GM10248 (cell line): ENCODE measurements at regions not wholly inside any gene's neighbourhood (a gene's known extent, or its start where the extent isn't known, plus 50 kb on each side); places are given as distances from the start of the nearest gene placed in this dataset.

Source experiments
- CTCF ChIA-PET: fragments of 300-600 bp; sonication (Branson Sonifier 250); formaldehyde crosslinking; extraction: SDS; loops from one replicate; lab custom pipeline; 2021; ENCODE audit warnings: antibody characterized with exemption; lab: Yijun Ruan, JAX
- POLR2A ChIA-PET: fragments of 350-650 bp; sonication (Branson Sonifier 250); formaldehyde crosslinking; extraction: SDS; loops from one replicate; lab custom pipeline; 2020; ENCODE audit warnings: antibody characterized with exemption; lab: Yijun Ruan, JAX
- DNase-seq: peaks from one replicate; pipeline ENCODE4 v3.0.0; 2012; ENCODE audit errors: extremely low spot score
- TF ChIP-seq, protein P1 (sequence below): IDR thresholded peaks from 2 replicates; pipeline ENCODE4 v1.5.1; 2012; ENCODE audit warnings: mild to moderate bottlenecking, low read depth; ENCODE audit errors: extremely low read depth, missing control alignments, control extremely low read depth

DNA sequence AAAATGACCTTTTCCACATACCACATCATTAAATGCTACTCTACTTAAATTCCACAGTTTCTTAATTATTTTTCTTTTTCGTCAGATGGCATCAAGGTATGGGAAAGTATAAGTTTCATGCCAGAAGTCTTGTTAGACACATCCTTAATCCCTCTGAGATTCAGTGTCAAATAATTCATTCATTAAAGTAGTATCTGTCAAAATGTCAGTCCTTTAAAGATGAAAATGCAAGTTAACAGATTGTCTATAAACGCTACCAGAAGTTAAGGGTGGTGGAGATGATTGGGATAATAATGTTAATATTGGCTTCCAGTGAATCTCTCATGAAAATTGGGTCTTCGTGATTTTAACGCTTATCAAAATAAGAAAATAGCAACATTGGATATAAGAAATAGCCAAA is 504.2 kb upstream of the LINC00305 start:
- no peak for DNase-seq
- TF ChIP-seq, protein P1, sequence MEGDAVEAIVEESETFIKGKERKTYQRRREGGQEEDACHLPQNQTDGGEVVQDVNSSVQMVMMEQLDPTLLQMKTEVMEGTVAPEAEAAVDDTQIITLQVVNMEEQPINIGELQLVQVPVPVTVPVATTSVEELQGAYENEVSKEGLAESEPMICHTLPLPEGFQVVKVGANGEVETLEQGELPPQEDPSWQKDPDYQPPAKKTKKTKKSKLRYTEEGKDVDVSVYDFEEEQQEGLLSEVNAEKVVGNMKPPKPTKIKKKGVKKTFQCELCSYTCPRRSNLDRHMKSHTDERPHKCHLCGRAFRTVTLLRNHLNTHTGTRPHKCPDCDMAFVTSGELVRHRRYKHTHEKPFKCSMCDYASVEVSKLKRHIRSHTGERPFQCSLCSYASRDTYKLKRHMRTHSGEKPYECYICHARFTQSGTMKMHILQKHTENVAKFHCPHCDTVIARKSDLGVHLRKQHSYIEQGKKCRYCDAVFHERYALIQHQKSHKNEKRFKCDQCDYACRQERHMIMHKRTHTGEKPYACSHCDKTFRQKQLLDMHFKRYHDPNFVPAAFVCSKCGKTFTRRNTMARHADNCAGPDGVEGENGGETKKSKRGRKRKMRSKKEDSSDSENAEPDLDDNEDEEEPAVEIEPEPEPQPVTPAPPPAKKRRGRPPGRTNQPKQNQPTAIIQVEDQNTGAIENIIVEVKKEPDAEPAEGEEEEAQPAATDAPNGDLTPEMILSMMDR = no peak
- ChIA-PET CTCF (no interaction called here), POLR2A (no interaction called here)

DNA sequence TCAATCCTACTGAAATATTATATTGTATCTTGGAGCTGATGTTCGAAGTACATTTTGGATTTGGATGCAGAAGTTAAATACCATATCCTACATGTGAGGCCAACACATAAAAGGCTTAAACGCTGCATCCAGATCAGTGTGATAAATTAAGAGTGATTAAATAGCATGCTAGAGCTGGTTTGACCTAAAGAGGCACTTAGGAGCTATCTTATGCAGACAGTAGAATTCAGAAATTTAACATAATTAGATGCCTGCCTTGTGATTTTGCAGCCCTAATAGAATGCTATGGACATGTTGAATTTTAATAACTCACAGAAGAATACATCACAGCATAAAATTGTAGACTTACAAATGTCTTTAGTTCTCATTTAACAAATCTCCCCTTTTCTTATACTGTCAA is 501.2 kb upstream of the LINC00305 start:
- ChIA-PET CTCF (interaction anchor here (1.2 to 1.3 kb wide), 2 partner anchors 10 to 12 kb away, joined by 3 to 4 read pairs; no protein-coding TSS in a partner anchor), POLR2A (no interaction called here)
- no peak for DNase-seq
- TF ChIP-seq, protein P1 = no peak

DNA sequence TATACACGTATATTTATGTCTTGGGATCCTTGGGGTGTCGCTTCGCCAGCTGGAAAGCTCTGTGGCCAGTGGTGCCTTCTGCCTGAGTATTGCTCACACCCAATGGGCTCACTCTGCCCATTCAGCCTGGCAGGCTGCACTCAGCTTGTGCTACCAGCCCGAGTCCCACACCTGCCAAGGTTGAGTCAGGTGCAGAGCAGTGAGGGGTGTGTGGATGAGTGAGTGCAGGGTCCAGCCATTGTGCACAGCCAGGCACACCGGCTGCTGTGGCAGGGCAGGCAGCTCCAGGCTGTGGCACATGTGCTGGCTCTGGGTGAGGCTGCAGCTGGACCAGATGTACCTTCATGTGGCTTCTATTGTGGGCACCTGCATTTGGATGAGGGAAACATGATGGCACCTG is 496.9 kb upstream of the LINC00305 start:
- TF ChIP-seq, protein P1 = no peak
- ChIA-PET POLR2A (no interaction called here), CTCF (interaction anchor here (0.7 kb wide), 1 partner anchor 16 kb away, joined by 3 read pairs; no protein-coding TSS in a partner anchor)
- DNase-seq = no peak

DNA sequence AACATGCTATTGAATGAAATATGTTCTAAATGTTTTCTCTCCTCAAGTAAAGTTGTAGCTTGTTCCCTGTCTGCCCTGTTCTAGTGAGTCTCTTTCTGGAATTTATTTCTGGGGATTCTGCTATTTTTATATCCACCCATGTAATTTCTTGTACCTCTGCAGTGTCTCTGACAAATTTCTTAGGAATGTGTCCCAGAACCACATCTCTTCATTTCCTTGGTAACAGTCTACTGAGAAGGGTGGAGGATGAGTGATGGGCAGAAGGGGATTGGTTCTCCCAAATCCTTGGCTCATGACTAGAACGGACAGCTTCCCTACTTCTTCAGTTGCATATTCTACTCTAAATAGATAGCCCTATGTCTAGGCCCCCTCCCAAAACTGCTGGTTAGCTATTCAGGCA is 490.6 kb upstream of the LINC00305 start:
- TF ChIP-seq, protein P1 = no peak
- DNase-seq = no peak
- POLR2A ChIA-PET = no interaction called here
- CTCF ChIA-PET = interaction anchor here (1.4 kb wide), 1 partner anchor 10 kb away, joined by 4 read pairs; no protein-coding TSS in a partner anchor

DNA sequence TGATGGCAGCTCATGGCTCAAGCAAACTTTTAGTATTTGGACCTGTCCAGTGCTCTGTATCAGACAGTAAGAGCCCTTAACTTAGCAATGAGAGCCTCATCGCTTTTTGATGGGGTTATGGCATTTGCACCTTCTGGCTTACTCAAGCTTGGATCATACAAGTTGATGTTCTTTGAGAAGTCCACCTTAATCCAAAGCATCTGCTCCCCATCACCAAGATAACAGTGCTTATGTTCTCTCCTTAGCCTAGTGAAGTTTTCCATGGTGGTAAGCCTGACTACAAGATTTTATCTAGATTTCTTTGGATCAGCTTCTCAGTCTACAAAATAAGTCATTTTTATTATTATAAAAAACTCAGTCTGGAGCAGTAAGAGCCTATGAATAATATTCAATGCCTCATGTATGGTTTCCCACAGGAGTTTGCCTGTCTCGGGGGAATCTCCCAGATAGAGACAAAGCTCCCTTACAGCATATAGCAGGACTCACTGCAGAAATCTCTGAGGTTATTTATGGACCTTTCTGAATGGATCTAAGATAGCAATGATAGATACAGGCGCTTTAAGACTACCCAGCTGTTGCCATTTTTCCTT is 472.2 kb upstream of the LINC00305 start:
- CTCF ChIA-PET = no interaction called here
- POLR2A ChIA-PET = no interaction called here
- DNase-seq = no peak
- TF ChIP-seq, protein P1 = no peak

DNA sequence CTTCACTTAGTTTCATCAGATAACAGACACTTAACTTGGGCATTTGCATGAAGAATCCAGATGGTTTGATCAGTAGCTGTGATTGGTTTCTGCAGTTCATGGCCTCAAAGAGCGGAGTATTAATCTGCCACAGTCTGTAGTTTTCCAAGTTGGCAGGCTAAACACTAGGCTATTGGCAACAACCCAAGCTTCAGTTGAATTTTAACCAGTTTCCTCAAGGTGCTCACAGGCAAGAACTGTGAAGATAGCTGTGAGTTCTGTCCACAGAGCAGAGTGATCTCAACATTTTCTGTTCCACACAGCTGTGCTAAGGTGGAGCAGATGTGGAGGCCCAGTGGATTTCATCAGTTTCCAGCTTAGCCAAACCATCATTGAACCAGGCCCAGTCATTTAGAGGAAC is 469.5 kb upstream of the LINC00305 start:
- DNase-seq = no peak
- ChIA-PET CTCF (no interaction called here), POLR2A (no interaction called here)
- TF ChIP-seq, protein P1 = no peak
